Testis (tissue), 2 donors: ENCODE measurements at regions not wholly inside any gene's neighbourhood (a gene's known extent, or its start where the extent isn't known, plus 50 kb on each side); places are given as distances from the start of the nearest gene placed in this dataset.

Experiments used
- DNase-seq: peaks from one replicate; pipeline ENCODE4 v3.0.0-alpha.2; 2019
- H3K27ac ChIP-seq, 2 donors: fragments of 200-600 bp; sonication (generic); one replicate each; pipeline ENCODE4 v1.5.1; 2019
- H3K27me3 ChIP-seq: fragments of 200-600 bp; sonication (generic); one replicate; pipeline ENCODE4 v1.5.1; 2019
- H3K36me3 ChIP-seq: fragments of 200-600 bp; sonication (generic); one replicate; pipeline ENCODE4 v1.5.1; 2017; ENCODE audit warnings: low read depth; ENCODE audit errors: missing control alignments
- H3K4me1 ChIP-seq: fragments of 200-600 bp; sonication (generic); one replicate; pipeline ENCODE4 v1.5.1; 2019
- H3K4me3 ChIP-seq, 2 donors: fragments of 200-600 bp; sonication (generic); one replicate each; pipeline ENCODE4 v1.5.1; 2017 to 2019
- H3K9me3 ChIP-seq: fragments of 200-600 bp; sonication (generic); one replicate; pipeline ENCODE4 v1.5.1; 2017
- POLR2A ChIP-seq: fragments of 450-650 bp; IDR thresholded peaks from one replicate; pipeline ENCODE4 v1.6.1; 2017; ENCODE audit warnings: antibody characterized with exemption, mild to moderate bottlenecking, moderate library complexity
- WGBS, 2 donors: methylation state at CpG; one replicate each; pipeline ENCODE4 v1.1.5; 2018; 5-methylcytosine and 5-hydroxymethylcytosine counted together
- intact Hi-C: fragments of 100-400 bp; cut with DNase I; formaldehyde crosslinking; loops from one replicate; pipeline ENCODE4 v1.15.1; 2023; ENCODE audit warnings: low total_unique reads
- TF ChIP-seq, protein P1 (sequence below), 3 experiments: fragments of 450-650 bp in 2 of 3; fragments of 200-600 bp in 1 of 3; sonication (generic) in 1 of 3; IDR thresholded peaks; one replicate each; pipeline ENCODE4 v1.5.1; 2016 to 2019; ENCODE audit warnings: antibody characterized with exemption in 3 of 3, mild to moderate bottlenecking in 2 of 3, moderate library complexity in 1 of 3

DNA sequence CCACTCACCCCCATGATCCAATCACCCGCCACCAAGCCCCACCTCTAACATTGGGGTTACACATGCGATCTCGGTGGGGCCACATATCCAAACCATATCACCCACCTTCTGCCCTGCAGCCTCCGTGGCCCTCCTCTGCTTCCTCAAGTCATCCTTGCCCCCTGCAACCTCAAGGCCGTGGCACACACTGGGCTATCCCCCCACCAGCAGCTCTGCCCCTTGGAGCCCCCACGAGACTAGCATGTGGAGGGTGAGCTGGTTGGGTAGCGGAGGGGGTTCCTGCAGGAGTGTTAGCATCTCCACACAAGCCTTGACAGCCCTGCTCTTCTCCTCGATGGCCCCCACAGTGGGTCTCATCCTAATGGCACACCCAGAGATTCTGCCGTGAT is 100.8 kb downstream of the TOMM20 start:
- WGBS, 2 donors, result 93 to 99% methylated on average over 8 to 9 of the region's 9 CpGs
- H3K4me1 ChIP-seq, result peaks cover under 1% of the 10 kb centered on the region
- H3K27ac ChIP-seq, result no peak overlapping the region
- H3K9me3 ChIP-seq, result no peaks in the 10 kb centered on the region
- intact Hi-C loops, result no loop called here
- no peak for DNase-seq
- no peaks in the 10 kb centered on the region for H3K27me3 ChIP-seq
- no peak overlapping the region for H3K4me3 ChIP-seq
- no peaks in the 10 kb centered on the region for H3K36me3 ChIP-seq
- TF ChIP-seq, protein P1, sequence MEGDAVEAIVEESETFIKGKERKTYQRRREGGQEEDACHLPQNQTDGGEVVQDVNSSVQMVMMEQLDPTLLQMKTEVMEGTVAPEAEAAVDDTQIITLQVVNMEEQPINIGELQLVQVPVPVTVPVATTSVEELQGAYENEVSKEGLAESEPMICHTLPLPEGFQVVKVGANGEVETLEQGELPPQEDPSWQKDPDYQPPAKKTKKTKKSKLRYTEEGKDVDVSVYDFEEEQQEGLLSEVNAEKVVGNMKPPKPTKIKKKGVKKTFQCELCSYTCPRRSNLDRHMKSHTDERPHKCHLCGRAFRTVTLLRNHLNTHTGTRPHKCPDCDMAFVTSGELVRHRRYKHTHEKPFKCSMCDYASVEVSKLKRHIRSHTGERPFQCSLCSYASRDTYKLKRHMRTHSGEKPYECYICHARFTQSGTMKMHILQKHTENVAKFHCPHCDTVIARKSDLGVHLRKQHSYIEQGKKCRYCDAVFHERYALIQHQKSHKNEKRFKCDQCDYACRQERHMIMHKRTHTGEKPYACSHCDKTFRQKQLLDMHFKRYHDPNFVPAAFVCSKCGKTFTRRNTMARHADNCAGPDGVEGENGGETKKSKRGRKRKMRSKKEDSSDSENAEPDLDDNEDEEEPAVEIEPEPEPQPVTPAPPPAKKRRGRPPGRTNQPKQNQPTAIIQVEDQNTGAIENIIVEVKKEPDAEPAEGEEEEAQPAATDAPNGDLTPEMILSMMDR (IDR thresholded peaks at IDR 0.05), result no peak
- TF ChIP-seq POLR2A, result no peak

DNA sequence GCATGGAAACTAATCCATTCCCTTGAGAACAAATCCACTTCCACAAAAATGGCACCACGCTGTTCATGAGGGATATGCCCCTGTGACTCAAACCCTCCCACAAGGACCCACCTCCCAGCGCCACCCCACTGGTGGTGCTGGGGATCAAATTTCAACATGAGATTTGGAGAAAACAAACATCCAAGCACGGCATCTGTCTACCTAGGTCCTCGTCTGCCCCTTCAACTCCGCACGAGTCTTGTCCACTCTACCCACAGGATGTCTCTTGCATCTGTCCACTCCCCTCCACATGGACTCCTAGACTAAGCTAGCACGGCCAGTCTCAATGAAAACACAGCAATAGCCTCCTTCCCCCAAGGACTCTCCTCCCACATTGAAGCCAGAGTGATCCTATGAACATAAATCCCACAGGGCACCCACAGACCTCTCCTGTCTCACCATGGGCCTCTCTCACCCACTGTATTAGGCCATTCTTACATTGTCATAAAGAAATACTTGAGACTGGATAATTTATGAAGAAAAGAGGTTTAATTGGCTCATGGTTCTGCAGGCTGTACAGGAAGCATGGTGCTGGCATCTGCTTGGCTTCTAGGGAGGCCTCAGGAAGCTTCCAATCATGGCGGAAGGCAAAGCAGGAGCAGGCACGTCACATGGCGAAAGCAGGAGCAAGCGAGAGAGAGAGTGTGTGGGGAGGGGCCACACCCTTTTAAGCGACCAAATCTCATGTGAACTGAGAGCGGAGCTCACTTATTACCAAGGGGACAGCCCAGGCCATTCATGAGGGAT is 101.4 kb downstream of the TOMM20 start:
- no peak for DNase-seq
- WGBS, 2 donors, result 95% methylated on average over 13 of the region's 13 CpGs
- Histone ChIP-seq H3K9me3 (no peaks in the 10 kb centered on the region), H3K4me1 (peaks cover 6% of the 10 kb centered on the region), H3K27ac (no peak overlapping the region), H3K27me3 (no peaks in the 10 kb centered on the region), H3K36me3 (no peaks in the 10 kb centered on the region), H3K4me3 (no peak overlapping the region)
- intact Hi-C loops, result no loop called here
- TF ChIP-seq POLR2A, result no peak

- Histone ChIP-seq H3K9me3 (no peaks in the 10 kb centered on the region), H3K36me3 (no peaks in the 10 kb centered on the region), H3K27me3 (no peaks in the 10 kb centered on the region), H3K4me1 (peaks cover 12% of the 10 kb centered on the region), H3K27ac (no peak overlapping the region), H3K4me3 (no peak overlapping the region)
- intact Hi-C loops, result no loop called here
- 92 to 97% methylated on average over 5 of the region's 5 CpGs for WGBS, 2 donors
- no peak for TF ChIP-seq POLR2A
- TF ChIP-seq, protein P1 (IDR thresholded peaks at IDR 0.05), result no peak
- no peak for DNase-seq
Measured at GRCh38 chr1:235025422-235025984, 103.1 kb downstream of the TOMM20 start.

DNA sequence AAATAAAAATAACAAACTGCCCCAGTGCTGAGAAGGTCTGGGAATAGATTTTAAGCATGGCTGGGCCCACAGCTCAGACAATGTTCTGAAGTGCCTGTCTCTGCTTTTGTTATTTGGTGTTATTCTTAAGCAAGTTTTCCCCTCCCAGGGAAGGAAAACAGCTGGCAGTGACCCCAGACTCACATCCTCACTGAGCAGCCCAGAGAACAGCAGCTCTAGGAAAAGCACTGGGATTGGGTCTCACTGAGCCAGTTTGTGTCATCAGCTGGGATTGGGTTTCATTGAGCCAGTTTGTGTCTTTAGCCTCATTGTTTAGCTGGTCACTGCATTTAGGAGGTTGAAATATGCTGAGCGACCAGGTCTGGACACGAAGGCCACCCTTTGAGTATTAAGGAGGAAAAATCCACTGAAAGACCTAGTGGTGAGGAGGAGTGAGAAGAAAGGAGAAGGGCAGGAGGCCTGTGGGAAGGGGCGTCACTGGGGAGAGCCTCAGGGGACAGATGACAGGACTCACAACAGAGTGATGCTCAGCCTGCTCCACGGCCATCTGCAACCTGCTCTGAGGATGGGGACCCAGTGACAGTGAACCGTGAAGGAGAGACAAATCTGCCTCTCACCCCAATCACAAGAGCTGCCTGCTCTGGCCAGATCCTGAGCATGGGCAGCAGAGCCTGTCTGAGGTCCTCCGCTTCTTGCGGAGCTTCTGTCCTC is 103.8 kb downstream of the TOMM20 start:
- Histone ChIP-seq H3K27ac (no peak overlapping the region), H3K9me3 (no peaks in the 10 kb centered on the region), H3K4me1 (peaks cover 12% of the 10 kb centered on the region), H3K4me3 (no peak overlapping the region), H3K36me3 (no peaks in the 10 kb centered on the region), H3K27me3 (no peaks in the 10 kb centered on the region)
- WGBS, 2 donors, result 92 to 94% methylated on average over 6 to 7 of the region's 7 CpGs
- DNase-seq, result no peak
- intact Hi-C loops, result no loop called here
- TF ChIP-seq, protein P1 (IDR thresholded peaks at IDR 0.05), result no peak
- TF ChIP-seq POLR2A, result no peak

DNA sequence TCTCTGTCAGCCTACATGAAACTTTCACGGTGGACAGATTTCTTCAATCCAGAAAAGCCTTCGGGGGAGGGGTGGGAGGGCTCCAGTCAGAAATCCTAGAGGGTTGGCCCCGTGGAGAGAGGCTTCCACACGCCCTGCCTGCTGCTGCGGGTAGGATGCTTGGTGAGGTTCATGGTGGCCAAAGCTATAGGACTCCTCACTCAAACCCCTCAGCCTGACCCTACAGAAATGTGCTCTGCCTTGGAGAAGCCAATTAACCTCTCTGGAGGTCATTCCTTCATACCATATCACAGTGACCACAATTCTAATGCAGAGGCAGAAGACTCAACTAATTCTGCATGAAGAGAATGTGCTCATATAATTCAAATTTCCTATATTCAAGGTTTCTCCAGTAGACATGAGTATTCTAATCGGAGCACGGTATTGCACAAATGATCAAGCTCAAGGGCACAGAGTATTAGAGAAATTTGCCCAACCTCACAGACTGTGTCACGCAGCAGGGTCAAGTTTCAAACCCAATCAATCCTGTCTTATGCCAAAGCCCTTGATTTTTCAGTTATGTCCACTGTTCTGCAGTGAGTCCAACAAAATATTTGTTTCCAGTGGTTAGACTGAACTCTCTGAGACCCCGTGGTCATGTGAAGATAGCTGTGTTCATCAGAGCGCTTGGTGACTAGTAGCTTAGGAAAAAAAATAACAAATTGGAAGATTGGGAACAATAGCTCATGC is 104.8 kb downstream of the TOMM20 start:
- intact Hi-C loops, result no loop called here
- 91 to 93% methylated on average over 9 to 10 of the region's 10 CpGs for WGBS, 2 donors
- no peaks in the 10 kb centered on the region for H3K36me3 ChIP-seq
- H3K4me3 ChIP-seq, result no peak overlapping the region
- H3K4me1 ChIP-seq, result peaks cover 12% of the 10 kb centered on the region
- no peak for DNase-seq
- TF ChIP-seq, protein P1 (IDR thresholded peaks at IDR 0.05), result no peak
- no peak for TF ChIP-seq POLR2A
- no peak overlapping the region for H3K27ac ChIP-seq
- no peaks in the 10 kb centered on the region for H3K9me3 ChIP-seq
- no peaks in the 10 kb centered on the region for H3K27me3 ChIP-seq
